HG03097 (cell line): ENCODE measurements at regions not wholly inside any gene's neighbourhood (a gene's known extent, or its start where the extent isn't known, plus 50 kb on each side); places are given as distances from the start of the nearest gene placed in this dataset.

ENCODE experiments used
- ATAC-seq: cut with Tn5 transposase; IDR thresholded peaks from one replicate; pipeline ENCODE4 v1.9.1; 2021; ENCODE audit not compliant: unreplicated experiment, low FRiP score

GRCh38 chr4:136725286-136726081 lies 806.8 kb downstream of the PCDH18 start:
- ATAC-seq = no peak

- ATAC-seq = no peak
These were observed 819.2 kb downstream of the PCDH18 start for GRCh38 chr4:136713140-136713539.

- ATAC-seq = no peak
These were observed 822.4 kb downstream of the PCDH18 start for GRCh38 chr4:136709897-136710296.

- no peak for ATAC-seq
These were observed 825.4 kb downstream of the PCDH18 start for GRCh38 chr4:136706942-136707341.

- no peak for ATAC-seq
These were observed 832.4 kb downstream of the PCDH18 start for GRCh38 chr4:136699905-136700304.

- no peak for ATAC-seq
These were observed 840.7 kb downstream of the PCDH18 start for GRCh38 chr4:136691607-136692006.

GRCh38 chr4:136690360-136690759 lies 841.9 kb downstream of the PCDH18 start:
- ATAC-seq = no peak

GRCh38 chr4:136687596-136687995 lies 844.7 kb downstream of the PCDH18 start:
- ATAC-seq = no peak

- ATAC-seq = no peak
These were observed 845.2 kb downstream of the PCDH18 start for GRCh38 chr4:136687118-136687517.

- ATAC-seq = no peak
These were observed 851.5 kb downstream of the PCDH18 start for GRCh38 chr4:136680761-136681160.

- no peak for ATAC-seq
These were observed 852.0 kb downstream of the PCDH18 start for GRCh38 chr4:136680271-136680670.

GRCh38 chr4:136670265-136670664 lies 862.0 kb downstream of the PCDH18 start:
- ATAC-seq = no peak

- no peak for ATAC-seq
These were observed 867.3 kb downstream of the PCDH18 start for GRCh38 chr4:136664988-136665387.

- ATAC-seq = no peak
These were observed 869.8 kb downstream of the PCDH18 start for GRCh38 chr4:136662539-136662938.

- ATAC-seq = no peak
These were observed 878.5 kb downstream of the PCDH18 start for GRCh38 chr4:136653640-136654406.

- no peak for ATAC-seq
These were observed 880.4 kb downstream of the PCDH18 start for GRCh38 chr4:136651932-136652331.

- ATAC-seq = peak; percentile 29
These were observed 881.0 kb downstream of the PCDH18 start for GRCh38 chr4:136651278-136651667.

GRCh38 chr4:136650541-136651277 lies 881.6 kb downstream of the PCDH18 start:
- peak; percentile 72 for ATAC-seq

- ATAC-seq = no peak
These were observed 888.0 kb downstream of the PCDH18 start for GRCh38 chr4:136644279-136644678.

GRCh38 chr4:136643416-136643815 lies 888.9 kb downstream of the PCDH18 start:
- no peak for ATAC-seq

- ATAC-seq = no peak
These were observed 895.1 kb downstream of the PCDH18 start for GRCh38 chr4:136637071-136637777.
